ENCODE measurements at regions not wholly inside any gene's neighbourhood (a gene's known extent, or its start where the extent isn't known, plus 50 kb on each side); places are given as distances from the start of the nearest gene placed in this dataset.

DNA sequence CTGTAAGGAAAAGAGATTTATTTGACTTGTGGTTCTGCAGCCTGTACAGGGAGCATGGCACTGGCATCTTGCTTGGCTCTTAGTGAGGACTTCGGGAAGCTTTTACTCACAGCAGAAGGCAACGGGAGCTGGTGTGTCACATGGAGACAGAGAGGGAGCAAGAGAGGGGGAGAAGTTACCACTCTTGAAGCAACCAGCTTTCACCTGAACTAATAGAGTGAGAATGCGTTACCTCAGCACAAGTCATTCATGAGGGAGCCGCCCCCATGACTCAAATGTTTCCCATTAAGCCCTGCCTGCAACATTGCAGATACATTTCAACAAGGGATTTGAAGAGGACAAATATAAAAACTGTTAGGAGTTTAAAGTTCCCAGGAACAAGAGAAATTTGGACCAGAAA is 190.0 kb downstream of the CYRIA start:
- TF ChIP-seq, protein P1, sequence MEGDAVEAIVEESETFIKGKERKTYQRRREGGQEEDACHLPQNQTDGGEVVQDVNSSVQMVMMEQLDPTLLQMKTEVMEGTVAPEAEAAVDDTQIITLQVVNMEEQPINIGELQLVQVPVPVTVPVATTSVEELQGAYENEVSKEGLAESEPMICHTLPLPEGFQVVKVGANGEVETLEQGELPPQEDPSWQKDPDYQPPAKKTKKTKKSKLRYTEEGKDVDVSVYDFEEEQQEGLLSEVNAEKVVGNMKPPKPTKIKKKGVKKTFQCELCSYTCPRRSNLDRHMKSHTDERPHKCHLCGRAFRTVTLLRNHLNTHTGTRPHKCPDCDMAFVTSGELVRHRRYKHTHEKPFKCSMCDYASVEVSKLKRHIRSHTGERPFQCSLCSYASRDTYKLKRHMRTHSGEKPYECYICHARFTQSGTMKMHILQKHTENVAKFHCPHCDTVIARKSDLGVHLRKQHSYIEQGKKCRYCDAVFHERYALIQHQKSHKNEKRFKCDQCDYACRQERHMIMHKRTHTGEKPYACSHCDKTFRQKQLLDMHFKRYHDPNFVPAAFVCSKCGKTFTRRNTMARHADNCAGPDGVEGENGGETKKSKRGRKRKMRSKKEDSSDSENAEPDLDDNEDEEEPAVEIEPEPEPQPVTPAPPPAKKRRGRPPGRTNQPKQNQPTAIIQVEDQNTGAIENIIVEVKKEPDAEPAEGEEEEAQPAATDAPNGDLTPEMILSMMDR (IDR thresholded peaks at IDR 0.05): no peak
- TF ChIP-seq POLR2AphosphoS5 (IDR thresholded peaks at IDR 0.05; ENCODE audit: insufficient read depth in 1 of 2, low read depth in 1 of 2): no peak
